Astrocyte (in vitro differentiated cells and primary cell): ENCODE measurements at regions not wholly inside any gene's neighbourhood (a gene's known extent, or its start where the extent isn't known, plus 50 kb on each side); places are given as distances from the start of the nearest gene placed in this dataset.

Experiments used
- CTCF ChIP-seq: IDR thresholded peaks from 2 replicates; pipeline ENCODE4 v1.5.1; 2011; ENCODE audit warnings: low read depth, mild to moderate bottlenecking, inconsistent platforms, low read length, moderate library complexity; ENCODE audit not compliant: insufficient read depth
- EZH2 ChIP-seq: IDR thresholded peaks from 2 replicates; pipeline ENCODE4 v1.6.1; 2012; ENCODE audit warnings: mild to moderate bottlenecking, low read length, inconsistent platforms; ENCODE audit not compliant: insufficient read depth

GRCh38 chr7:142400042-142400533 lies 142.2 kb upstream of the PRSS58 start:
- TF ChIP-seq CTCF (no peak), EZH2 (no peak)
